Activated B cell treated with CpG ODN at 0.5 μM for 24 hours (primary cell): ENCODE measurements at regions not wholly inside any gene's neighbourhood (a gene's known extent, or its start where the extent isn't known, plus 50 kb on each side); places are given as distances from the start of the nearest gene placed in this dataset.

ENCODE experiments used
- ATAC-seq: fragments of 200-7000 bp; cut with Tn5 transposase; one replicate; pipeline ENCODE4 v1.10.0; 2021; ENCODE audit warnings: low read depth, mild to moderate bottlenecking, moderate library complexity
- CTCF ChIA-PET: fragments of 350-600 bp; sonication (Branson Sonifier 250); formaldehyde crosslinking; loops from one replicate; lab custom pipeline; 2021; ENCODE audit warnings: antibody characterized with exemption; lab: Charles Lee
- POLR2A ChIA-PET: fragments of 350-600 bp; sonication (Branson Sonifier 250); formaldehyde crosslinking; loops from one replicate; lab custom pipeline; 2021; ENCODE audit warnings: antibody characterized with exemption; lab: Charles Lee
- DNase-seq: peaks from one replicate; pipeline ENCODE4 v3.0.0; 2022
- H3K27ac Mint-ChIP-seq: one replicate; pipeline ENCODE4 v1.8.0; 2020; ENCODE audit warnings: mixed read lengths
- H3K27me3 Mint-ChIP-seq: one replicate; pipeline ENCODE4 v1.8.0; 2021; ENCODE audit warnings: mixed read lengths
- H3K36me3 Mint-ChIP-seq: one replicate; pipeline ENCODE4 v1.8.0; 2021; ENCODE audit warnings: low read depth, mixed read lengths
- H3K4me1 Mint-ChIP-seq: one replicate; pipeline ENCODE4 v1.8.0; 2021; ENCODE audit warnings: mixed read lengths
- H3K4me3 Mint-ChIP-seq: one replicate; pipeline ENCODE4 v1.8.0; 2020; ENCODE audit warnings: mild to moderate bottlenecking, mixed read lengths
- H3K9me3 Mint-ChIP-seq: one replicate; pipeline ENCODE4 v1.8.0; 2020; ENCODE audit warnings: mixed read lengths
- intact Hi-C: fragments of 100-400 bp; cut with micrococcal nuclease; formaldehyde crosslinking; loops from one replicate; pipeline ENCODE4 v1.15.1; 2024
- TF ChIP-seq, protein P1 (sequence below): fragments of 200-600 bp; IDR thresholded peaks from one replicate; pipeline ENCODE4 v1.8.0; 2022; ENCODE audit warnings: antibody characterized with exemption, mild to moderate bottlenecking

DNA sequence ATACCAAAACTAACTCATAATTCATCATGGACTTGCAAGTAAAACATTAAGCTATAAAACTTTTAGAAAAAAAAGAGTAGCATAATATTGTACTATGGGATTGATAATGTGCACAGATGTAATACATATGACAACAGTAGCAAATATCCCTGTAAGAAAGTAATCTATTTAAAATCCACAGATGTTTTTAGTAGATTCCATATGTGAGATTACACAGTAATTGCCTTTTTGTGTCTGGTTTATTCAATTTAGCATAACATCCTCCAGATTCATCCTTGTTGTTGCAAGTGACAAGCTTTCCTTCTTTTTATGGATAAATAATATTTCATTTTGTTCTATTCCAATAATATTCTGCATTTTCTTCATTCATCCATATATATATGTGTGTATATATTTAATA lies 278.2 kb upstream of the LRRTM4 start:
- intact Hi-C loops, result no loop called here
- ChIA-PET POLR2A (no interaction called here), CTCF (no interaction called here)
- H3K4me1 Mint-ChIP-seq, result no peaks in the 10 kb centered on the region
- TF ChIP-seq, protein P1, sequence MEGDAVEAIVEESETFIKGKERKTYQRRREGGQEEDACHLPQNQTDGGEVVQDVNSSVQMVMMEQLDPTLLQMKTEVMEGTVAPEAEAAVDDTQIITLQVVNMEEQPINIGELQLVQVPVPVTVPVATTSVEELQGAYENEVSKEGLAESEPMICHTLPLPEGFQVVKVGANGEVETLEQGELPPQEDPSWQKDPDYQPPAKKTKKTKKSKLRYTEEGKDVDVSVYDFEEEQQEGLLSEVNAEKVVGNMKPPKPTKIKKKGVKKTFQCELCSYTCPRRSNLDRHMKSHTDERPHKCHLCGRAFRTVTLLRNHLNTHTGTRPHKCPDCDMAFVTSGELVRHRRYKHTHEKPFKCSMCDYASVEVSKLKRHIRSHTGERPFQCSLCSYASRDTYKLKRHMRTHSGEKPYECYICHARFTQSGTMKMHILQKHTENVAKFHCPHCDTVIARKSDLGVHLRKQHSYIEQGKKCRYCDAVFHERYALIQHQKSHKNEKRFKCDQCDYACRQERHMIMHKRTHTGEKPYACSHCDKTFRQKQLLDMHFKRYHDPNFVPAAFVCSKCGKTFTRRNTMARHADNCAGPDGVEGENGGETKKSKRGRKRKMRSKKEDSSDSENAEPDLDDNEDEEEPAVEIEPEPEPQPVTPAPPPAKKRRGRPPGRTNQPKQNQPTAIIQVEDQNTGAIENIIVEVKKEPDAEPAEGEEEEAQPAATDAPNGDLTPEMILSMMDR, result no peak
- H3K27ac Mint-ChIP-seq, result no peak overlapping the region
- no peak for DNase-seq
- H3K9me3 Mint-ChIP-seq, result no peaks in the 10 kb centered on the region
- H3K36me3 Mint-ChIP-seq, result no peaks in the 10 kb centered on the region
- no peak overlapping the region for H3K4me3 Mint-ChIP-seq
- no peaks in the 10 kb centered on the region for H3K27me3 Mint-ChIP-seq
- no peak for ATAC-seq

DNA sequence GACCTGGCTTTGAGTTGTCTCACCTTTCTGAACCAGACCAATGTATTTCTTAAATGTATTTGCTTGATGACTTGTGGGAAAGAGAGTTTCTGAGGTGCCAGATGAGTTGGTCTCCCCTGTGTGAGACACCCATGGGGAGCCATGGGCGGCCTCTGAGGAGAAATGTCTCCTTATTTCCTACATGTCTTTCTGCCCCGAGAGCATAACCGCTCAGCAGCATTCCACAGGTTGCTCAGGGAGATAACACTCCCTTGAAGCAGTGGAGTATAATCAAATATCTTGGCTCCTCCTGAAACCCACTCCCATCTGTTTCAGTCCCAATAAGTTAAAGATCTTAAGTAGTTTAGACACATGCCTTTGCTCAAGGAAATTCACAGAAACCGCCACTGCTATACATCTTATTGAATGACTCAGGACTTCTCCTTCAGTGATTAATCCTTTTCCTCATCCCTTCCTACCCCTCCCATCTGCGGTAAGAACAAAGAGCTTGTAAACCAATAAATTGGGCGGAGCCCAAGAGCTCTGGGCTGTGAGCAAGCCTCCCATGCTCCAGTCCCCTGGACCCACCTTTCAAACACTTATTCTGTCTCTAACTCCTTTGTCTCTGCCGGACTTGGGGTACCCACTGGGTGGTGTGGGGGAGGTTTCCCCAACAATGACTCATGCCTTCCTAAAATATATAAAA lies 285.5 kb upstream of the LRRTM4 start:
- no peak overlapping the region for H3K27ac Mint-ChIP-seq
- no peaks in the 10 kb centered on the region for H3K4me1 Mint-ChIP-seq
- ATAC-seq, result no peak
- H3K36me3 Mint-ChIP-seq, result no peaks in the 10 kb centered on the region
- TF ChIP-seq, protein P1, result no peak
- H3K9me3 Mint-ChIP-seq, result peaks cover 5% of the 10 kb centered on the region
- CTCF ChIA-PET, result no interaction called here
- DNase-seq, result no peak
- POLR2A ChIA-PET, result no interaction called here
- H3K4me3 Mint-ChIP-seq, result no peak overlapping the region
- no peaks in the 10 kb centered on the region for H3K27me3 Mint-ChIP-seq
- intact Hi-C loops, result no loop called here

DNA sequence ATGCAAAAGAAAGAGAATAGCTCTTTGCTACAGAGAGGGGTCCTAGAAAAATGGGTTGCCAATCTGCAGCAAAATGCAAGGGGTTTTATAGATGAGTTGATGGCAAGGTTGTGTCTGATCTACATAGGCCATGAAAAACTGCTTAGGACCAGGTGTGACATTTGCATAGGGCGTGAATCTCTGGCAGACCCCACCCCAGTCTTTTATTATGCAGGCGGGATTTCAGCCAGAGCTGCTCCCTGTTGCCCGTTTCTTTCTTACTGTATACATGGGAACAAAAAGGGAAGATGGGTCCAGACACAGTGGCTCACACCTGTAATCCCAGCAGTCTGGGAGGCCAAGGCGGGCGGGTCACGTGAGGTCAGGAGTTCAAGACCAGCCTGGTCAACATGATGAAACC lies 286.4 kb upstream of the LRRTM4 start:
- TF ChIP-seq, protein P1, result no peak
- Mint-ChIP-seq H3K9me3 (peaks cover 5% of the 10 kb centered on the region), H3K4me3 (no peak overlapping the region), H3K4me1 (no peaks in the 10 kb centered on the region), H3K27ac (no peak overlapping the region), H3K36me3 (no peaks in the 10 kb centered on the region), H3K27me3 (no peaks in the 10 kb centered on the region)
- ChIA-PET CTCF (no interaction called here), POLR2A (no interaction called here)
- intact Hi-C loops, result no loop called here
- no peak for ATAC-seq
- DNase-seq, result no peak

DNA sequence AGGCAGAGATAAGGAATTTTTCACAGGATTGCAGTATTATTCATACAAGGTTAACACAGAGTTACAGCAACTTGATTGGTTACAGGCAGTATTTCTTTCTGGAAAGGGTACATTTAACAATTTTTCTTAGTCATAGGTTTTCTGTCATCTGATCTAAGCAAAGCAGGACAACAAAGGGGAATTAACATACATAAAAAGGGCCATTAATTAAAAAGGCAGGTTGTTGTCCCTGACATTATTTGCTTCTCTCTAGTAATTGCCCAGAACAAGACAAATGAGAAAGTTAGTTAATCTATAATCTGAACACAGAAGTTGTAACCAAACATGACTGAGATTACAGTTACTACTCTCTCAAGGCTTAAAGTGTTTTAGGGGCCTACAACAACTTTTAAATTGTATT lies 291.4 kb upstream of the LRRTM4 start:
- H3K4me1 Mint-ChIP-seq, result no peaks in the 10 kb centered on the region
- POLR2A ChIA-PET, result no interaction called here
- H3K4me3 Mint-ChIP-seq, result no peak overlapping the region
- CTCF ChIA-PET, result no interaction called here
- ATAC-seq, result no peak
- H3K27ac Mint-ChIP-seq, result no peak overlapping the region
- TF ChIP-seq, protein P1, result no peak
- intact Hi-C loops, result no loop called here
- no peak for DNase-seq
- no peaks in the 10 kb centered on the region for H3K36me3 Mint-ChIP-seq
- peaks cover 9% of the 10 kb centered on the region for H3K9me3 Mint-ChIP-seq
- no peaks in the 10 kb centered on the region for H3K27me3 Mint-ChIP-seq

DNA sequence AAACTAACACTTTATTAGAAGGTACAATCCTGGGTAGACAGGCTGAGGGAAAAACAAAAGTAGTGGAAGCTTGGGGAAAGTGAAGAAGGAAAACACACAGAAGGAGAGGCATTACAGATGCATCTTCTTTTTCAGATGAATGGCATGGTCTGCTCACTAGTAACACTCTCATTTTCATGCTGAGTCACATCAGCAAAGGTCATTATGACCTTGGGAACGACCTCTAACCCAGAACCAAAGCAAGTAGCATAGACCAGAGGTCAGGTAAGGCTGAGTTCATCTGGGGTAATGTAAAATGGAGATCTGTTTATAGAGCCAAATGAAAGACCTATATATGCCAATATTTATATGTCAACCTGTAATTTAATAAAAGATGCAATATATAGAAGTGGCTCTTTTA lies 294.4 kb upstream of the LRRTM4 start:
- Mint-ChIP-seq H3K4me3 (no peak overlapping the region), H3K36me3 (no peaks in the 10 kb centered on the region), H3K4me1 (no peaks in the 10 kb centered on the region), H3K27me3 (no peaks in the 10 kb centered on the region), H3K27ac (no peak overlapping the region), H3K9me3 (peaks cover 14% of the 10 kb centered on the region)
- DNase-seq (no peak), ATAC-seq (no peak)
- ChIA-PET CTCF (no interaction called here), POLR2A (no interaction called here)
- TF ChIP-seq, protein P1, result no peak
- intact Hi-C loops, result no loop called here
